OCI-LY7 (cell line): ENCODE measurements at regions not wholly inside any gene's neighbourhood (a gene's known extent, or its start where the extent isn't known, plus 50 kb on each side); places are given as distances from the start of the nearest gene placed in this dataset.

Experiments used
- BruUV-seq: library from RNA; stranded (reverse); fragments of 400-500 nt; replicated peaks from 2 replicates; lab custom pipeline; 2021; lab: Mats Ljungman, UMichigan
- CTCF ChIA-PET: fragments of 300-600 bp; sonication (Branson Sonifier 250); formaldehyde crosslinking; loops from one replicate; lab custom pipeline; 2022; ENCODE audit warnings: antibody characterized with exemption; ENCODE audit not compliant: unreplicated experiment; lab: Charles Lee
- POLR2A ChIA-PET: fragments of 300-600 bp; sonication (Branson Sonifier 250); formaldehyde crosslinking; loops from one replicate; lab custom pipeline; 2022; ENCODE audit warnings: antibody characterized with exemption; lab: Charles Lee
- DNase-seq: peaks from one replicate; pipeline ENCODE4 v3.0.0-alpha.2; 2015; ENCODE audit warnings: low spot score
- H2AFZ ChIP-seq: fragments of 200-600 bp; sonication (generic), shearing (Covaris generic); 2 replicates; pipeline ENCODE4 v1.6.1; 2014; ENCODE audit warnings: mild to moderate bottlenecking, antibody characterized with exemption, low read length, moderate library complexity
- H3K27ac ChIP-seq: fragments of 200-600 bp; sonication (generic); 2 replicates; pipeline ENCODE4 v1.5.1; 2014; ENCODE audit warnings: mixed run types, low read depth, mild to moderate bottlenecking, moderate library complexity, low read length, inconsistent platforms; ENCODE audit not compliant: poor library complexity, severe bottlenecking
- H3K36me3 ChIP-seq: fragments of 200-600 bp; sonication (generic); 2 replicates; pipeline ENCODE4 v1.6.1; 2014; ENCODE audit warnings: mild to moderate bottlenecking, antibody characterized with exemption, low read length, moderate library complexity, mixed read lengths; ENCODE audit not compliant: insufficient read depth
- H3K4me1 ChIP-seq: fragments of 200-600 bp; sonication (generic); 2 replicates; pipeline ENCODE4 v1.5.1; 2014; ENCODE audit warnings: mild to moderate bottlenecking, low read length; ENCODE audit not compliant: insufficient read depth, poor library complexity, severe bottlenecking
- H3K4me2 ChIP-seq: fragments of 200-600 bp; sonication (generic); 2 replicates; pipeline ENCODE4 v1.6.1; 2014; ENCODE audit warnings: mild to moderate bottlenecking, low read length
- H3K4me3 ChIP-seq: fragments of 200-600 bp; sonication (generic); 2 replicates; pipeline ENCODE4 v1.5.1; 2014; ENCODE audit warnings: mild to moderate bottlenecking, low read depth, low read length; ENCODE audit not compliant: poor library complexity, severe bottlenecking
- H3K79me2 ChIP-seq: fragments of 200-600 bp; sonication (generic); 2 replicates; pipeline ENCODE4 v1.6.1; 2016; ENCODE audit warnings: low read depth, mild to moderate bottlenecking, low read length, moderate library complexity, mixed read lengths; ENCODE audit not compliant: insufficient read depth
- H3K9me2 ChIP-seq: fragments of 200-600 bp; sonication (generic); 2 replicates; pipeline ENCODE4 v1.6.1; 2016; ENCODE audit warnings: mild to moderate bottlenecking, low read length, mixed read lengths; ENCODE audit not compliant: insufficient read depth
- H3K9me3 ChIP-seq: fragments of 200-600 bp; sonication (generic); 2 replicates; pipeline ENCODE4 v1.6.1; 2014; ENCODE audit warnings: mild to moderate bottlenecking, mixed run types, low read length, mixed read lengths
- H4K20me1 ChIP-seq: fragments of 200-600 bp; sonication (generic); 2 replicates; pipeline ENCODE4 v1.6.1; 2014; ENCODE audit warnings: mild to moderate bottlenecking, antibody characterized with exemption, low read length, moderate library complexity, mixed read lengths; ENCODE audit not compliant: insufficient read depth
- CTCF ChIP-seq: fragments of 200-600 bp; sonication (generic); conservative IDR thresholded peaks from 2 replicates; pipeline ENCODE4 v1.5.1; 2014; ENCODE audit warnings: mild to moderate bottlenecking, antibody characterized with exemption, low read length, moderate library complexity, mixed read lengths
- EZH2phosphoT487 ChIP-seq: fragments of 200-600 bp; sonication (generic); IDR thresholded peaks from 2 replicates; pipeline ENCODE4 v1.6.1; 2018; ENCODE audit warnings: low read depth, borderline replicate concordance, mild to moderate bottlenecking, mixed run types, antibody characterized with exemption, low read length, moderate library complexity, mixed read lengths
- intact Hi-C: fragments of 100-400 bp; cut with micrococcal nuclease; formaldehyde crosslinking; loops from one replicate; pipeline ENCODE4 v1.10.0; 2022; ENCODE audit not compliant: unreplicated experiment

DNA sequence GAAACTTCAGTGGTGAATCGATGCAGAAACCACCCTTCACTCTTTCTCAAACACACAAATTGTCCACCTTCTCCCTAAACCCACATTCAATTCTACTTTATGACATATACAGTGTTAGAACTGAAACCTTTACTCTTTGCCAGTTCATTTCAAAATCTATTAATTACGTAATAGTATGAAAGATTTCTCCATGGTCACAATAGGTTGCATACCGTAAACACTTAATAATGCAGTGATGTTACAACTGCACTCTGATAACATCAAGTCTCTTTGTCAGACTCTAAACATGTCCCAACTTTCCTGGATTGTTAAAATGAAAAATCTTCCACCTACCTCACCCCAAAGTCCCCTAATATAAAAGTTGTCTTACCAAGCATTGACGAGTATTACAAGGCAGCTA lies 111.8 kb upstream of the PROK2 start:
- intact Hi-C loops: no loop called here
- no peaks in the 10 kb centered on the region for H3K79me2 ChIP-seq
- H3K9me3 ChIP-seq: no peaks in the 10 kb centered on the region
- no peak overlapping the region for H2AFZ ChIP-seq
- no peak overlapping the region for H3K4me3 ChIP-seq
- CTCF ChIA-PET: no interaction called here
- no peak for DNase-seq
- no peak overlapping the region for H3K27ac ChIP-seq
- POLR2A ChIA-PET: interaction anchor here (1.5 kb wide), 1 partner anchor 13 kb away, joined by 6 read pairs; no protein-coding TSS in a partner anchor
- H4K20me1 ChIP-seq: no peaks in the 10 kb centered on the region
- no peaks in the 10 kb centered on the region for H3K4me1 ChIP-seq
- no TSS peak for BruUV-seq
- H3K4me2 ChIP-seq: no peak overlapping the region
- TF ChIP-seq CTCF: no peak
- no peak for TF ChIP-seq EZH2phosphoT487
- no peaks in the 10 kb centered on the region for H3K36me3 ChIP-seq
- H3K9me2 ChIP-seq: no peaks in the 10 kb centered on the region

DNA sequence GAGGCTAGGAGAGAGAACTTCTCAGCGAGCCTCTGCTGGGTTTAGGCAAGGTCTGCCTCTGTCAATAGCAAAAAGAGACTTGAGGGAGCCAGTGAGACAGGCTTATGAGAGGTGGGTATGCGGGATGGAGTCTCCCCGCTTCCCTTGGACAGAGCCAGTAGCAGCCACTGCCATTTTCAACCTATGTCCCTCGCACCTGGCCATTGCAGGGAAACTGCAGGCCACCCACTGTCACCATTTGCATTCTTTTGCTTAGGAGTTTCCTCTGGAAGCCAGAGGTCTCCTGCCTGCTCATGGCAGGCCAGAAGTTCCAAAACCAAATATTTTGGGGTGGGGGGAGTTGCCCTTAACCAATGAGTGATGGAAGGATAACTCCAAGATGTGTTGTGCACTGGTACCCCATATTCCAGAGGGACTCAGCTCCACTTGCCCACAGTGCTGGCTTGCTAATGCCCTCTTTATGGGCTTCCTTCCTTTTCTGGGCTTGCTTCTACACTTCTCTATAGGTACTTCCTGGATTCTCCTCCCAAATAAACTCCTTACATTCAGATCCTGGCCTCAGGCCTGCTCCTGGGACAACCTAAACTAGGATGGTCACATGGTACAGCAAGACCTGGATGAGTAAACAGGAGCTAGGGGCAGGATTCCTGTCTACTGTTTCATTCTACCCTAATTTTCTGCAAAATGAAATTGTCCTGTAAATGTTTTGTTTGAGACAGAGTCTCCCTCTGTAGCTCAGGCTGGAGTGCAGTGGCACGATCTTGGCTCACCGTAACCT lies 108.9 kb upstream of the PROK2 start:
- Histone ChIP-seq H3K4me2 (no peak overlapping the region), H3K9me2 (no peaks in the 10 kb centered on the region), H3K4me1 (no peaks in the 10 kb centered on the region), H3K27ac (no peak overlapping the region), H3K36me3 (no peaks in the 10 kb centered on the region), H3K4me3 (no peak overlapping the region), H2AFZ (no peak overlapping the region), H3K79me2 (no peaks in the 10 kb centered on the region), H4K20me1 (no peaks in the 10 kb centered on the region), H3K9me3 (no peaks in the 10 kb centered on the region)
- BruUV-seq: no TSS peak
- CTCF ChIA-PET: no interaction called here
- no peak for DNase-seq
- intact Hi-C loops: no loop called here
- POLR2A ChIA-PET: no interaction called here
- TF ChIP-seq CTCF (no peak), EZH2phosphoT487 (no peak)

DNA sequence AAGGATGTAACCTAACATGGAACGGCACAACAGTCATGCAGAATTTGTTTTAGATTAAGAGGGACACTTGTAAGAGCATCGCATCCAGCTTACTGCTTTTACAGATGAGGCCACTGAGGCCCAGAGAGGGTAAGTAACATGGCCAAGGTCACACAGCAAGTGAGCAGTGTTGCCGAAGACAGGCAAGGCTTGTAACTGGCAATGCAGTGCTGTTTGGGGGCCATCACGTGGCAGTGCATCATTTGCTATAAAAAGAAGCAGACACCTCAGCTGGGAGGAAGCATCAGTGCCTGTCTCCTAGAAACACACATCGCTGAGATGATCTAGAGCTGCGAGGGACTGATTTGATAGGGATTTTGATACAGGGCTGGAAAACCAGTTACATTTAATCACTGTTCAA lies 108.2 kb upstream of the PROK2 start:
- no peak overlapping the region for H2AFZ ChIP-seq
- ChIA-PET POLR2A (interaction anchor here (0.5 kb wide), 1 partner anchor 313 kb away, joined by 3 read pairs; no protein-coding TSS in a partner anchor), CTCF (no interaction called here)
- H3K36me3 ChIP-seq: no peaks in the 10 kb centered on the region
- TF ChIP-seq EZH2phosphoT487: no peak
- no peak for TF ChIP-seq CTCF
- peak; percentile 13 for DNase-seq
- intact Hi-C loops: no loop called here
- H3K79me2 ChIP-seq: no peaks in the 10 kb centered on the region
- H3K4me1 ChIP-seq: no peaks in the 10 kb centered on the region
- no peak overlapping the region for H3K4me3 ChIP-seq
- H3K9me3 ChIP-seq: no peaks in the 10 kb centered on the region
- H3K27ac ChIP-seq: no peak overlapping the region
- H3K9me2 ChIP-seq: no peaks in the 10 kb centered on the region
- no peak overlapping the region for H3K4me2 ChIP-seq
- no peaks in the 10 kb centered on the region for H4K20me1 ChIP-seq
- BruUV-seq: no TSS peak
